ENCODE measurements at regions not wholly inside any gene's neighbourhood (a gene's known extent, or its start where the extent isn't known, plus 50 kb on each side); places are given as distances from the start of the nearest gene placed in this dataset.

DNA sequence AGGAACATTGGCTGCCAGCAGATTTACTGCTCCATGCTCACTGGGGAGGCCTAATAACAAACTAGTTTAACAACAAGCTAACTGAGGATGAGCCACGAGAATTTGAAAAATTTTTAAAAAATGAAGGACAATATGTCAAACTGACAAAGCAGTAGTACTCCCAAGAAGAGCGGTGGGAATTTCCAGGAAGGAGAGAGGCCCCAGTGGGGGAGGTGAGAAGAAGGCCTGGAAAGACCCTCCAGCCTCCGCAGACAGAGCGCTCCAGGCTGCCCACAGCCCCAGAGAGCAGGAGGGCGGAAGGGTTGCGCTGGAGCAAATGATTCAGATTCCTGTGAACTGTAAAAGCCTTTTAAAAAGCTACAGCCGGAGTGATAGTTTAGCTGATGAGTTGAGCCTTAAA lies 78.5 kb downstream of the SIPA1L2 start:
- TF ChIP-seq, protein P1, sequence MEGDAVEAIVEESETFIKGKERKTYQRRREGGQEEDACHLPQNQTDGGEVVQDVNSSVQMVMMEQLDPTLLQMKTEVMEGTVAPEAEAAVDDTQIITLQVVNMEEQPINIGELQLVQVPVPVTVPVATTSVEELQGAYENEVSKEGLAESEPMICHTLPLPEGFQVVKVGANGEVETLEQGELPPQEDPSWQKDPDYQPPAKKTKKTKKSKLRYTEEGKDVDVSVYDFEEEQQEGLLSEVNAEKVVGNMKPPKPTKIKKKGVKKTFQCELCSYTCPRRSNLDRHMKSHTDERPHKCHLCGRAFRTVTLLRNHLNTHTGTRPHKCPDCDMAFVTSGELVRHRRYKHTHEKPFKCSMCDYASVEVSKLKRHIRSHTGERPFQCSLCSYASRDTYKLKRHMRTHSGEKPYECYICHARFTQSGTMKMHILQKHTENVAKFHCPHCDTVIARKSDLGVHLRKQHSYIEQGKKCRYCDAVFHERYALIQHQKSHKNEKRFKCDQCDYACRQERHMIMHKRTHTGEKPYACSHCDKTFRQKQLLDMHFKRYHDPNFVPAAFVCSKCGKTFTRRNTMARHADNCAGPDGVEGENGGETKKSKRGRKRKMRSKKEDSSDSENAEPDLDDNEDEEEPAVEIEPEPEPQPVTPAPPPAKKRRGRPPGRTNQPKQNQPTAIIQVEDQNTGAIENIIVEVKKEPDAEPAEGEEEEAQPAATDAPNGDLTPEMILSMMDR (IDR thresholded peaks at IDR 0.05), result no peak
- no peak for TF ChIP-seq POLR2A (IDR thresholded peaks at IDR 0.05)
